ENCODE measurements at regions not wholly inside any gene's neighbourhood (a gene's known extent, or its start where the extent isn't known, plus 50 kb on each side); places are given as distances from the start of the nearest gene placed in this dataset.

DNA sequence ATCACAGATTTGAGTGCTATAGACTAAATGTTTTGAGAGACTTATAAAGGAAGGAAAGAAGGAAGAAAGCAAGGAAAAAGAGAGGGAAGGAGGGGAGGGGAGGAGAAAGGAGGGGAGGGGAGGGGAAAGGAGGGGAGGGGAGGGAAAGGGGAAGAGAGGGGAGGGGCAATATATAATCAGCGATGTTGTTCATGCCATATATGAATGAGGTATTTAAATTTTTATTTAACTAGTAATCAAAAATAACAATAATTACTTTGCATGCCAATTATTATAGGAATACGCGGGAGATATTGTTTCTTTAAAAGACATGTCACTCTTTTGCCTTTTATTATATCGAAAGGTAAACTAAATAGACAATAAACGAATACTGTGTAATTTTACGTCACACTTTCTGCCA lies 1029.7 kb downstream of the FAT4 start:
- Histone ChIP-seq H3K27me3 (no peaks in the 10 kb centered on the region), H3K9me3 (no peaks in the 10 kb centered on the region), H3K4me1 (no peaks in the 10 kb centered on the region), H3K36me3 (no peaks in the 10 kb centered on the region), H3K4me3 (no peak overlapping the region), H3K27ac (no peak overlapping the region)
- WGBS, 2 donors (ENCODE audit: low coverage in 1 of 2), result 91 to 93% methylated on average over 6 of the region's 6 CpGs
- ATAC-seq, result no peak
- TF ChIP-seq EP300 (IDR thresholded peaks at IDR 0.05) (no peak), CTCF (IDR thresholded peaks at IDR 0.05) (no peak), POLR2A (IDR thresholded peaks at IDR 0.05) (no peak), POLR2AphosphoS5 (IDR thresholded peaks at IDR 0.05) (no peak)

- Histone ChIP-seq H3K4me3 (no peak overlapping the region), H3K4me1 (no peaks in the 10 kb centered on the region), H3K27me3 (no peaks in the 10 kb centered on the region), H3K27ac (no peak overlapping the region), H3K9me3 (no peaks in the 10 kb centered on the region), H3K36me3 (no peaks in the 10 kb centered on the region)
- no peak for ATAC-seq
- WGBS, 2 donors (ENCODE audit: low coverage in 1 of 2), result 77 to 90% methylated on average over 2 of the region's 2 CpGs
- no peak for TF ChIP-seq POLR2A (IDR thresholded peaks at IDR 0.05)
- TF ChIP-seq CTCF (IDR thresholded peaks at IDR 0.05), result no peak
These were observed 1031.9 kb downstream of the FAT4 start for GRCh38 chr4:126346654-126347053.

DNA sequence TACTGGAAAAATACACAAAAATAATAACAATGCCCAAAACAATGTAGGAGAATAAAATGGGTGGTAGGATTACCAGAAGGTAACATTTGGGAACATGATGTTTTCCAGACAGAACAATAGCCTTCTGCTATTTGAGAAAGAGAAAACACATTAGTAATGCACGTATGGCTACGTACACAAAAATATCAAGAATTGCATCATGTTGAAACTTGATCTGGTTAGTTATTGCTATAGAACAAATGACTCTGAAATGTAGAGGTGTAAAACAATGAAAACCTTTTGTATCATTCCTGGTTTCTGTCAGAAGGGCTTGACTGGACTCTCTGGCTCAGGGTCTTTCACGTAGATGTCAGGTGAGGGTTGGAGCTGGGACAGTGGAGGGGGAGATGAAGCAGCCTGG lies 1040.0 kb downstream of the FAT4 start:
- Histone ChIP-seq H3K9me3 (no peaks in the 10 kb centered on the region), H3K27me3 (no peaks in the 10 kb centered on the region), H3K36me3 (no peaks in the 10 kb centered on the region), H3K27ac (no peak overlapping the region), H3K4me3 (no peak overlapping the region), H3K4me1 (no peaks in the 10 kb centered on the region)
- TF ChIP-seq POLR2AphosphoS5 (IDR thresholded peaks at IDR 0.05), result no peak
- no peak for TF ChIP-seq EP300 (IDR thresholded peaks at IDR 0.05)
- no peak for TF ChIP-seq POLR2A (IDR thresholded peaks at IDR 0.05)
- no peak for TF ChIP-seq CTCF (IDR thresholded peaks at IDR 0.05)
- ATAC-seq, result no peak
- 93 to 96% methylated on average over 3 of the region's 3 CpGs for WGBS, 2 donors (ENCODE audit: low coverage in 1 of 2)

- H3K9me3 ChIP-seq, result no peaks in the 10 kb centered on the region
- H3K36me3 ChIP-seq, result no peaks in the 10 kb centered on the region
- H3K27me3 ChIP-seq, result no peaks in the 10 kb centered on the region
- WGBS, 2 donors (ENCODE audit: low coverage in 1 of 2), result 91% methylated on average over 2 of the region's 2 CpGs
- H3K4me1 ChIP-seq, result no peaks in the 10 kb centered on the region
- TF ChIP-seq EP300 (IDR thresholded peaks at IDR 0.05) (no peak), CTCF (IDR thresholded peaks at IDR 0.05) (no peak), POLR2AphosphoS5 (IDR thresholded peaks at IDR 0.05) (no peak), POLR2A (IDR thresholded peaks at IDR 0.05) (no peak)
- ATAC-seq, result no peak
- no peak overlapping the region for H3K4me3 ChIP-seq
- H3K27ac ChIP-seq, result no peak overlapping the region
These were observed 1043.3 kb downstream of the FAT4 start for GRCh38 chr4:126358041-126358440.

GRCh38 chr4:126361287-126361686 lies 1046.5 kb downstream of the FAT4 start:
- Histone ChIP-seq H3K27ac (no peak overlapping the region), H3K27me3 (no peaks in the 10 kb centered on the region), H3K4me1 (no peaks in the 10 kb centered on the region), H3K4me3 (no peak overlapping the region), H3K9me3 (no peaks in the 10 kb centered on the region), H3K36me3 (no peaks in the 10 kb centered on the region)
- TF ChIP-seq CTCF (IDR thresholded peaks at IDR 0.05) (no peak), EP300 (IDR thresholded peaks at IDR 0.05) (no peak), POLR2A (IDR thresholded peaks at IDR 0.05) (no peak), POLR2AphosphoS5 (IDR thresholded peaks at IDR 0.05) (no peak)
- 91 to 93% methylated on average over 2 to 4 of the region's 4 CpGs for WGBS, 2 donors (ENCODE audit: low coverage in 1 of 2)
- no peak for ATAC-seq
